ENCODE measurements at regions not wholly inside any gene's neighbourhood (a gene's known extent, or its start where the extent isn't known, plus 50 kb on each side); places are given as distances from the start of the nearest gene placed in this dataset.

- TF ChIP-seq CTCF (IDR thresholded peaks at IDR 0.05; ENCODE audit: borderline replicate concordance, extremely low read depth, low read length, poor library complexity, severe bottlenecking) (no peak), EZH2 (IDR thresholded peaks at IDR 0.05; ENCODE audit: borderline replicate concordance, low read depth, low read length, severe bottlenecking) (no peak)
Measured at GRCh38 chr11:122572592-122572991, 82.9 kb upstream of the UBASH3B start.
